ENCODE measurements at regions not wholly inside any gene's neighbourhood (a gene's known extent, or its start where the extent isn't known, plus 50 kb on each side); places are given as distances from the start of the nearest gene placed in this dataset.

- no peak for TF ChIP-seq POLR2A (IDR thresholded peaks at IDR 0.05)
- TF ChIP-seq, protein P1, sequence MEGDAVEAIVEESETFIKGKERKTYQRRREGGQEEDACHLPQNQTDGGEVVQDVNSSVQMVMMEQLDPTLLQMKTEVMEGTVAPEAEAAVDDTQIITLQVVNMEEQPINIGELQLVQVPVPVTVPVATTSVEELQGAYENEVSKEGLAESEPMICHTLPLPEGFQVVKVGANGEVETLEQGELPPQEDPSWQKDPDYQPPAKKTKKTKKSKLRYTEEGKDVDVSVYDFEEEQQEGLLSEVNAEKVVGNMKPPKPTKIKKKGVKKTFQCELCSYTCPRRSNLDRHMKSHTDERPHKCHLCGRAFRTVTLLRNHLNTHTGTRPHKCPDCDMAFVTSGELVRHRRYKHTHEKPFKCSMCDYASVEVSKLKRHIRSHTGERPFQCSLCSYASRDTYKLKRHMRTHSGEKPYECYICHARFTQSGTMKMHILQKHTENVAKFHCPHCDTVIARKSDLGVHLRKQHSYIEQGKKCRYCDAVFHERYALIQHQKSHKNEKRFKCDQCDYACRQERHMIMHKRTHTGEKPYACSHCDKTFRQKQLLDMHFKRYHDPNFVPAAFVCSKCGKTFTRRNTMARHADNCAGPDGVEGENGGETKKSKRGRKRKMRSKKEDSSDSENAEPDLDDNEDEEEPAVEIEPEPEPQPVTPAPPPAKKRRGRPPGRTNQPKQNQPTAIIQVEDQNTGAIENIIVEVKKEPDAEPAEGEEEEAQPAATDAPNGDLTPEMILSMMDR (IDR thresholded peaks at IDR 0.05) = no peak
Measured at GRCh38 chr7:86574006-86574405, 69.7 kb upstream of the GRM3 start.

All from lower leg skin (tissue), 3 donors.